ENCODE measurements at regions not wholly inside any gene's neighbourhood (a gene's known extent, or its start where the extent isn't known, plus 50 kb on each side); places are given as distances from the start of the nearest gene placed in this dataset.

GRCh38 chr22:44426981-44427380 is 71.1 kb downstream of the RTL6 start:
- no peak overlapping the region for H3K4me2 ChIP-seq (ENCODE audit: low read length)
- H3K9me2 ChIP-seq (ENCODE audit: insufficient read depth): no peaks in the 10 kb centered on the region
- no peaks in the 10 kb centered on the region for H4K20me1 ChIP-seq (ENCODE audit: insufficient read depth)
- peaks cover 1% of the 10 kb centered on the region; the same call in 1 of the 2 replicates for H3K27me3 ChIP-seq (ENCODE audit: insufficient read depth, low read length)
- TF ChIP-seq EZH2phosphoT487 (IDR thresholded peaks at IDR 0.05; ENCODE audit: borderline replicate concordance): no peak
- TF ChIP-seq ATF3 (IDR thresholded peaks at IDR 0.05): no peak
- TF ChIP-seq YY1 (IDR thresholded peaks at IDR 0.05; ENCODE audit: extremely low read depth, insufficient replicate concordance, low read depth, low read length): no peak
- TF ChIP-seq ZFX (IDR thresholded peaks at IDR 0.05): no peak
- TF ChIP-seq CBX3 (IDR thresholded peaks at IDR 0.05; ENCODE audit: low read depth): no peak
- TF ChIP-seq RAD21 (IDR thresholded peaks at IDR 0.05; ENCODE audit: low read depth): no peak
- no peak for TF ChIP-seq MAX (IDR thresholded peaks at IDR 0.05)
- no peak for TF ChIP-seq EGR1 (IDR thresholded peaks at IDR 0.05; ENCODE audit: low read depth)
- TF ChIP-seq REST (IDR thresholded peaks at IDR 0.05; ENCODE audit: low read depth): no peak
- TF ChIP-seq TCF7L2 (IDR thresholded peaks at IDR 0.05; ENCODE audit: borderline replicate concordance, extremely low read depth, insufficient read depth, insufficient read length): no peak
- no peak for TF ChIP-seq POLR2A (IDR thresholded peaks at IDR 0.05; ENCODE audit: borderline replicate concordance, extremely low read depth, insufficient read depth, insufficient read length)
- TF ChIP-seq SP1 (IDR thresholded peaks at IDR 0.05; ENCODE audit: low read depth): no peak
- TF ChIP-seq ZNF274 (IDR thresholded peaks at IDR 0.05; ENCODE audit: low read depth, low read length): no peak
- TF ChIP-seq ELF1 (IDR thresholded peaks at IDR 0.05; ENCODE audit: borderline replicate concordance, low read depth): no peak
- no peak for TF ChIP-seq CEBPB (IDR thresholded peaks at IDR 0.05; ENCODE audit: low read depth)
- no peak for TF ChIP-seq EZH2 (IDR thresholded peaks at IDR 0.05)
- no peak overlapping the region for H3K9ac ChIP-seq (ENCODE audit: low read length)
- ChIA-PET RAD21 (ENCODE audit: low non-redundant PET in 1 of 2, low total read pairs in 2 of 2, uncharacterized antibody in 2 of 2, unreplicated experiment in 2 of 2) (no interaction called here), CTCF (no interaction called here), POLR2A (no interaction called here)
- no peaks in the 10 kb centered on the region for H3K79me2 ChIP-seq (ENCODE audit: insufficient read depth, low read length)
- no peaks in the 10 kb centered on the region for H3K9me3 ChIP-seq (ENCODE audit: control insufficient read depth in 1 of 2, insufficient read depth in 1 of 2, low read depth in 1 of 2, low read length in 2 of 2)
- DNase-seq (ENCODE audit: low read depth, low spot score) (no peak), ATAC-seq (no peak)
- H3K4me1 ChIP-seq (ENCODE audit: control insufficient read depth in 1 of 2, insufficient read depth in 2 of 2, low read length in 2 of 2): no peaks in the 10 kb centered on the region
- no TSS peak for BruUV-seq (replicated peaks)
- H2AFZ ChIP-seq (ENCODE audit: low read depth, low read length, poor library complexity, severe bottlenecking): no peak overlapping the region
- no peak overlapping the region for H3K27ac ChIP-seq (ENCODE audit: low read depth, low read length)
- H3K36me3 ChIP-seq (ENCODE audit: control insufficient read depth in 1 of 2, insufficient read depth in 2 of 2, low read length in 2 of 2): no peaks in the 10 kb centered on the region
- H3K4me3 ChIP-seq (replicated peaks in 1 of 2; ENCODE audit: low read depth in 1 of 2, low read length in 2 of 2): no peak overlapping the region
- intact Hi-C loops (cut with micrococcal nuclease): no loop called here

Data from HCT116 (cell line).